Neural progenitor cell (in vitro differentiated cells): ENCODE measurements at regions not wholly inside any gene's neighbourhood (a gene's known extent, or its start where the extent isn't known, plus 50 kb on each side); places are given as distances from the start of the nearest gene placed in this dataset.

Experiments
- EZH2 ChIP-seq: fragments of 200-600 bp; sonication (generic); IDR thresholded peaks from 2 replicates; pipeline ENCODE4 v1.6.1; 2017; ENCODE audit warnings: antibody characterized with exemption, mild to moderate bottlenecking, moderate library complexity
- EZH2phosphoT487 ChIP-seq: fragments of 200-600 bp; sonication (generic); IDR thresholded peaks from 2 replicates; pipeline ENCODE4 v1.6.1; 2017; ENCODE audit warnings: antibody characterized with exemption
- TF ChIP-seq, protein P1 (sequence below): fragments of 200-600 bp; sonication (generic); IDR thresholded peaks from 2 replicates; pipeline ENCODE4 v1.5.1; 2017; ENCODE audit warnings: antibody characterized with exemption, mild to moderate bottlenecking

DNA sequence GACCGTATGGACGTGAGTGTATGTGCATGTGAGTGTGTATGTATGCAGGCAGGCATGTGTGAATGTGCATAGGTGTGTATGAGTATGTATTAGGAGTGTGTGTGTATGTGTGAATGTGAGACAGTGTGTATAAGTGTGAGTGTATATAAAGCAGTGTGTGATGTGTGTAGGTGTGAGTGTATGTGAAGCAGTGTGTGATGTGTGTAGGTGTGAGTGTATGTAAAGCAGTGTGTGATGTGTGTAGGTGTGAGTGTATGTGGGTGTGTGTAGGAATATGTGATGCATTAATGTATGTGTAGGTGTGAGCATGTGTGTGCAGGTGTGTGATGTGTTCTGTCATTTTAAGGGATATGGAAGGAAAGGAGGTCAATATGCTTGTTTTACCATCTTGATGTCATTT, 215.5 kb downstream of the GADD45G start:
- TF ChIP-seq, protein P1, sequence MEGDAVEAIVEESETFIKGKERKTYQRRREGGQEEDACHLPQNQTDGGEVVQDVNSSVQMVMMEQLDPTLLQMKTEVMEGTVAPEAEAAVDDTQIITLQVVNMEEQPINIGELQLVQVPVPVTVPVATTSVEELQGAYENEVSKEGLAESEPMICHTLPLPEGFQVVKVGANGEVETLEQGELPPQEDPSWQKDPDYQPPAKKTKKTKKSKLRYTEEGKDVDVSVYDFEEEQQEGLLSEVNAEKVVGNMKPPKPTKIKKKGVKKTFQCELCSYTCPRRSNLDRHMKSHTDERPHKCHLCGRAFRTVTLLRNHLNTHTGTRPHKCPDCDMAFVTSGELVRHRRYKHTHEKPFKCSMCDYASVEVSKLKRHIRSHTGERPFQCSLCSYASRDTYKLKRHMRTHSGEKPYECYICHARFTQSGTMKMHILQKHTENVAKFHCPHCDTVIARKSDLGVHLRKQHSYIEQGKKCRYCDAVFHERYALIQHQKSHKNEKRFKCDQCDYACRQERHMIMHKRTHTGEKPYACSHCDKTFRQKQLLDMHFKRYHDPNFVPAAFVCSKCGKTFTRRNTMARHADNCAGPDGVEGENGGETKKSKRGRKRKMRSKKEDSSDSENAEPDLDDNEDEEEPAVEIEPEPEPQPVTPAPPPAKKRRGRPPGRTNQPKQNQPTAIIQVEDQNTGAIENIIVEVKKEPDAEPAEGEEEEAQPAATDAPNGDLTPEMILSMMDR = no peak
- TF ChIP-seq EZH2 (no peak), EZH2phosphoT487 (no peak)
